KMS-11 (cell line): ENCODE measurements at regions not wholly inside any gene's neighbourhood (a gene's known extent, or its start where the extent isn't known, plus 50 kb on each side); places are given as distances from the start of the nearest gene placed in this dataset.

ENCODE experiments used
- H2AFZ ChIP-seq: fragments of 200-600 bp; sonication (generic); 2 replicates; pipeline ENCODE4 v1.6.1; 2016; ENCODE audit warnings: antibody characterized with exemption, mixed run types, low read depth
- H3K27ac ChIP-seq: fragments of 200-600 bp; sonication (generic); 2 replicates; pipeline ENCODE4 v1.6.1; 2016; ENCODE audit warnings: mild to moderate bottlenecking, mixed run types
- H3K27me3 ChIP-seq: fragments of 200-600 bp; sonication (generic); 2 replicates; pipeline ENCODE4 v1.6.1; 2017; ENCODE audit warnings: mild to moderate bottlenecking, low read depth, mixed run types, moderate library complexity; ENCODE audit not compliant: insufficient read depth
- H3K36me3 ChIP-seq: fragments of 200-600 bp; sonication (generic); 2 replicates; pipeline ENCODE4 v1.6.1; 2017; ENCODE audit warnings: mild to moderate bottlenecking, mixed run types; ENCODE audit not compliant: insufficient read depth
- H3K4me1 ChIP-seq: fragments of 200-600 bp; sonication (generic); 2 replicates; pipeline ENCODE4 v1.6.1; 2016; ENCODE audit warnings: mild to moderate bottlenecking, low read depth, mixed run types; ENCODE audit not compliant: poor library complexity, severe bottlenecking
- H3K4me2 ChIP-seq: fragments of 200-600 bp; sonication (generic); 2 replicates; pipeline ENCODE4 v1.7.0; 2016; ENCODE audit warnings: mild to moderate bottlenecking, mixed run types
- H3K4me3 ChIP-seq: fragments of 200-600 bp; sonication (generic); IDR thresholded peaks from 2 replicates; pipeline ENCODE4 v1.6.1; 2017; ENCODE audit warnings: low read depth, low read length, mixed read lengths; ENCODE audit not compliant: insufficient read depth
- H3K79me2 ChIP-seq: fragments of 200-600 bp; sonication (generic); 2 replicates; pipeline ENCODE4 v1.6.1; 2016; ENCODE audit warnings: low read depth, mixed run types; ENCODE audit not compliant: insufficient read depth
- H3K9ac ChIP-seq: fragments of 200-600 bp; sonication (generic); 2 replicates; pipeline ENCODE4 v1.6.1; 2016; ENCODE audit warnings: mild to moderate bottlenecking, mixed run types
- H4K20me1 ChIP-seq: fragments of 200-600 bp; sonication (generic); 2 replicates; pipeline ENCODE4 v1.6.1; 2016; ENCODE audit warnings: mild to moderate bottlenecking, mixed run types; ENCODE audit not compliant: insufficient read depth
- CTCF ChIP-seq: fragments of 200-600 bp; sonication (generic); conservative IDR thresholded peaks from 2 replicates; pipeline ENCODE4 v1.6.1; 2017; ENCODE audit warnings: low read depth, mild to moderate bottlenecking, antibody characterized with exemption, low read length, moderate library complexity, mixed read lengths

- TF ChIP-seq CTCF = no peak
- no peaks in the 10 kb centered on the region for H3K79me2 ChIP-seq
- H2AFZ ChIP-seq = no peak overlapping the region
- no peak overlapping the region for H3K9ac ChIP-seq
- no peaks in the 10 kb centered on the region for H4K20me1 ChIP-seq
- H3K27me3 ChIP-seq = no peaks in the 10 kb centered on the region
- no peaks in the 10 kb centered on the region for H3K36me3 ChIP-seq
- no peak overlapping the region for H3K4me3 ChIP-seq
- no peaks in the 10 kb centered on the region for H3K4me1 ChIP-seq
- H3K4me2 ChIP-seq = no peak overlapping the region
- no peak overlapping the region for H3K27ac ChIP-seq
Observed at GRCh38 chr3:193798051-193798450, 205.0 kb downstream of the OPA1 start.

- no peaks in the 10 kb centered on the region for H4K20me1 ChIP-seq
- no peaks in the 10 kb centered on the region for H3K27me3 ChIP-seq
- H3K9ac ChIP-seq = no peak overlapping the region
- no peak overlapping the region for H3K4me2 ChIP-seq
- H3K4me3 ChIP-seq = no peak overlapping the region
- no peak overlapping the region for H3K27ac ChIP-seq
- no peaks in the 10 kb centered on the region for H3K79me2 ChIP-seq
- H2AFZ ChIP-seq = no peak overlapping the region
- TF ChIP-seq CTCF = no peak
- no peaks in the 10 kb centered on the region for H3K4me1 ChIP-seq
- H3K36me3 ChIP-seq = no peaks in the 10 kb centered on the region
Observed at GRCh38 chr3:193800138-193801043, 207.4 kb downstream of the OPA1 start.

DNA sequence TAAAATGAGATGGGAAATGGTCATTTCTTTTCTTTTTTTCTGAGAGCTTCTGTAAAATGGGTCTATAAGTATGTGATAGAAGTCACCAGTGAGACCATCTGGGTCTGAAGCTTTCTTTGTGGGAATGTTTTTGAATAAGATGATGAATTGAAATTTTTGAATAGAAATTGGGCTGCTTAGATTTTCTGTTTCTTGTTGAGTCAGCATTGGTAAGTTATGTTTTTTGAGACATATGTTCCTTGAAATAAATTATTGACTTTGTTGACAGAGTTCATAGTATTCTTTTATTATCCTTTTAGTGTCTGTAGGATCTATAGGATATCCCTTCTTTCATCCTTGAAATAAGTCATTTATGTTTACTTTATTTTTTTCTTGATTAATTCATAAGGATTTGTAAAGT is 208.1 kb downstream of the OPA1 start:
- H4K20me1 ChIP-seq = no peaks in the 10 kb centered on the region
- H3K27ac ChIP-seq = no peak overlapping the region
- TF ChIP-seq CTCF = no peak

DNA sequence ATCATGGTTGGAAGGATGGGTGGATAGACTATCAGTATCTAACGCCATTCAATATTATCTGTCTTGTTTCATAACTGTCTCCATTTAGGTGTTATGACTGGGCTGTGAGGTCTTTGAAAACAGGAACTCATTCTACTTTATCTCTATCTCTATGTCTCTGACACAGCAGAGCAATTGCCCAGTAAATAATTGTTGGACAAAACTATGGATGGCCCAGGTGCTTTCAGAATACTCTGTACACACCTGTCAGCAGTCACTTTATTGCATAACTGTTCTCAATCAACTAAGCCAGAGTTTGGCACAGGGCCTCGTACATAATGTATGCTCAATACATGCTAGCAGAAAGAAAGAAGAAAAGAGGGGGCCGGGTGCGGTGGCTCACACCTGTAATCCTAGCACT is 210.3 kb downstream of the OPA1 start:
- Histone ChIP-seq H3K4me2 (no peak overlapping the region), H3K36me3 (no peaks in the 10 kb centered on the region), H4K20me1 (no peaks in the 10 kb centered on the region), H3K27ac (no peak overlapping the region), H3K4me3 (no peak overlapping the region), H3K4me1 (no peaks in the 10 kb centered on the region), H3K9ac (no peak overlapping the region), H3K79me2 (no peaks in the 10 kb centered on the region), H2AFZ (no peak overlapping the region), H3K27me3 (no peaks in the 10 kb centered on the region)
- TF ChIP-seq CTCF = no peak

More for the DNA sequence above, 208.1 kb downstream of the OPA1 start:
- no peaks in the 10 kb centered on the region for H3K79me2 ChIP-seq
- H3K36me3 ChIP-seq = no peaks in the 10 kb centered on the region
- H3K4me1 ChIP-seq = no peaks in the 10 kb centered on the region
- H2AFZ ChIP-seq = no peak overlapping the region
- H3K9ac ChIP-seq = no peak overlapping the region
- no peak overlapping the region for H3K4me3 ChIP-seq
- H3K4me2 ChIP-seq = no peak overlapping the region
- no peaks in the 10 kb centered on the region for H3K27me3 ChIP-seq
